ENCODE measurements at regions not wholly inside any gene's neighbourhood (a gene's known extent, or its start where the extent isn't known, plus 50 kb on each side); places are given as distances from the start of the nearest gene placed in this dataset.
"Not testable (repeated sequence)": the region's sequence is repeated elsewhere in the genome, so short reads cannot be mapped to it uniquely, and the experiment has no call there.

- no peak for DNase-seq
- Mint-ChIP-seq H3K4me1 (no peaks in the 10 kb centered on the region), H3K4me3 (no peak overlapping the region), H3K9me3 (peaks cover 4 to 21% (median 7%) of the 10 kb centered on the region in 8 donors), H3K36me3 (no peaks in the 10 kb centered on the region), H3K27ac (no peak overlapping the region), H3K27me3 (no peaks in the 10 kb centered on the region)
- H3K36me3 ChIP-seq (ENCODE audit: insufficient read depth, low read length): no peaks in the 10 kb centered on the region
- intact Hi-C loops (cut with micrococcal nuclease): no loop called here
- no peak overlapping the region for H3K27ac ChIP-seq (ENCODE audit: low read depth, low read length)
- no peaks in the 10 kb centered on the region for H3K4me1 ChIP-seq (ENCODE audit: insufficient read depth, low read length)
- ChIA-PET POLR2A (ENCODE audit: partially characterized antibody) (no interaction called here), CTCF (ENCODE audit: partially characterized antibody) (no interaction called here)
- H3K4me3 ChIP-seq (ENCODE audit: low read length in 2 of 2): no peak overlapping the region
- H3K9me3 ChIP-seq (ENCODE audit: control insufficient read depth in 1 of 2, low read length in 2 of 2): no peaks in the 10 kb centered on the region
- H3K27me3 ChIP-seq (ENCODE audit: insufficient read depth, low read length): no peaks in the 10 kb centered on the region
These were observed 1214.9 kb downstream of the GALC start for GRCh38 chr14:86777963-86778602.

- H3K27me3 Mint-ChIP-seq; H3K4me1 ChIP-seq (ENCODE audit: insufficient read depth, low read length); H3K27ac ChIP-seq (ENCODE audit: low read depth, low read length); H3K36me3 Mint-ChIP-seq; DNase-seq; H3K36me3 ChIP-seq (ENCODE audit: insufficient read depth, low read length); POLR2A ChIA-PET (ENCODE audit: partially characterized antibody); H3K27me3 ChIP-seq (ENCODE audit: insufficient read depth, low read length); H3K4me3 ChIP-seq (ENCODE audit: low read length in 2 of 2); H3K4me1 Mint-ChIP-seq; intact Hi-C loops (cut with micrococcal nuclease); H3K9me3 ChIP-seq (ENCODE audit: control insufficient read depth in 1 of 2, low read length in 2 of 2); CTCF ChIA-PET (ENCODE audit: partially characterized antibody); H3K4me3 Mint-ChIP-seq; H3K27ac Mint-ChIP-seq: not testable (repeated sequence)
- H3K9me3 Mint-ChIP-seq: peaks cover 5 to 28% (median 11%) of the 10 kb centered on the region in 8 donors
These were observed 1217.1 kb downstream of the GALC start for GRCh38 chr14:86775896-86776295.

GRCh38 chr14:86774916-86775315, 1218.1 kb downstream of the GALC start:
- CTCF ChIA-PET (ENCODE audit: partially characterized antibody): no interaction called here
- Mint-ChIP-seq H3K4me3 (no peak overlapping the region), H3K27ac (no peak overlapping the region)

GRCh38 chr14:86772075-86772474, 1220.9 kb downstream of the GALC start:
- no peak overlapping the region for H3K4me3 ChIP-seq (ENCODE audit: low read length in 2 of 2)
- no peaks in the 10 kb centered on the region for H3K27me3 ChIP-seq (ENCODE audit: insufficient read depth, low read length)
- no peak for DNase-seq
- CTCF ChIA-PET (ENCODE audit: partially characterized antibody): interaction anchor here (1.3 kb wide), 1 partner anchor 8 kb away, joined by 3 read pairs; no protein-coding TSS in a partner anchor
- H3K36me3 ChIP-seq (ENCODE audit: insufficient read depth, low read length): no peaks in the 10 kb centered on the region
- Mint-ChIP-seq H3K4me3 (no peak overlapping the region), H3K4me1 (no peaks in the 10 kb centered on the region), H3K27me3 (no peaks in the 10 kb centered on the region), H3K9me3 (peaks cover 5 to 29% (median 10%) of the 10 kb centered on the region in 8 donors), H3K27ac (no peak overlapping the region), H3K36me3 (no peaks in the 10 kb centered on the region)
- H3K4me1 ChIP-seq (ENCODE audit: insufficient read depth, low read length): no peaks in the 10 kb centered on the region
- intact Hi-C loops (cut with micrococcal nuclease): no loop called here
- H3K9me3 ChIP-seq (ENCODE audit: control insufficient read depth in 1 of 2, low read length in 2 of 2): no peaks in the 10 kb centered on the region
- POLR2A ChIA-PET (ENCODE audit: partially characterized antibody): no interaction called here
- H3K27ac ChIP-seq (ENCODE audit: low read depth, low read length): no peak overlapping the region

More at GRCh38 chr14:86774916-86775315, 1218.1 kb downstream of the GALC start:
- no peaks in the 10 kb centered on the region for H3K9me3 ChIP-seq (ENCODE audit: control insufficient read depth in 1 of 2, low read length in 2 of 2)
- H3K4me1 Mint-ChIP-seq: no peaks in the 10 kb centered on the region
- no peaks in the 10 kb centered on the region for H3K4me1 ChIP-seq (ENCODE audit: insufficient read depth, low read length)
- H3K27me3 Mint-ChIP-seq: no peaks in the 10 kb centered on the region
- no peaks in the 10 kb centered on the region for H3K27me3 ChIP-seq (ENCODE audit: insufficient read depth, low read length)
- peaks cover 5 to 29% (median 11%) of the 10 kb centered on the region in 8 donors for H3K9me3 Mint-ChIP-seq
- H3K4me3 ChIP-seq (ENCODE audit: low read length in 2 of 2): no peak overlapping the region
- POLR2A ChIA-PET (ENCODE audit: partially characterized antibody): no interaction called here
- H3K36me3 ChIP-seq (ENCODE audit: insufficient read depth, low read length): no peaks in the 10 kb centered on the region
- intact Hi-C loops (cut with micrococcal nuclease): no loop called here
- no peak for DNase-seq
- H3K27ac ChIP-seq (ENCODE audit: low read depth, low read length): no peak overlapping the region
- no peaks in the 10 kb centered on the region for H3K36me3 Mint-ChIP-seq

- Histone ChIP-seq H3K4me3 (ENCODE audit: low read length in 2 of 2) (no peak overlapping the region), H3K36me3 (ENCODE audit: insufficient read depth, low read length) (no peaks in the 10 kb centered on the region), H3K4me1 (ENCODE audit: insufficient read depth, low read length) (no peaks in the 10 kb centered on the region), H3K9me3 (ENCODE audit: control insufficient read depth in 1 of 2, low read length in 2 of 2) (no peaks in the 10 kb centered on the region), H3K27ac (ENCODE audit: low read depth, low read length) (no peak overlapping the region), H3K27me3 (ENCODE audit: insufficient read depth, low read length) (no peaks in the 10 kb centered on the region)
- Mint-ChIP-seq H3K36me3 (no peaks in the 10 kb centered on the region), H3K9me3 (peaks cover 4 to 19% (median 13%) of the 10 kb centered on the region in 8 donors), H3K27ac (no peak overlapping the region), H3K27me3 (no peaks in the 10 kb centered on the region), H3K4me3 (no peak overlapping the region), H3K4me1 (no peaks in the 10 kb centered on the region)
- POLR2A ChIA-PET (ENCODE audit: partially characterized antibody): no interaction called here
- intact Hi-C loops (cut with micrococcal nuclease): no loop called here
- CTCF ChIA-PET (ENCODE audit: partially characterized antibody): no interaction called here
- DNase-seq: no peak
These were observed 1222.8 kb downstream of the GALC start for GRCh38 chr14:86770186-86770585.

- H3K9me3 Mint-ChIP-seq: peaks cover 1 to 9% (median 3%) of the 10 kb centered on the region in 8 donors
- no peak for DNase-seq
- H3K27ac Mint-ChIP-seq: no peak overlapping the region
- no peaks in the 10 kb centered on the region for H3K36me3 Mint-ChIP-seq
- Histone ChIP-seq H3K27ac (ENCODE audit: low read depth, low read length) (no peak overlapping the region), H3K9me3 (ENCODE audit: control insufficient read depth in 1 of 2, low read length in 2 of 2) (no peaks in the 10 kb centered on the region), H3K4me1 (ENCODE audit: insufficient read depth, low read length) (no peaks in the 10 kb centered on the region), H3K27me3 (ENCODE audit: insufficient read depth, low read length) (no peaks in the 10 kb centered on the region), H3K4me3 (ENCODE audit: low read length in 2 of 2) (no peak overlapping the region), H3K36me3 (ENCODE audit: insufficient read depth, low read length) (no peaks in the 10 kb centered on the region)
- no peaks in the 10 kb centered on the region for H3K4me1 Mint-ChIP-seq
- POLR2A ChIA-PET (ENCODE audit: partially characterized antibody): no interaction called here
- no peaks in the 10 kb centered on the region for H3K27me3 Mint-ChIP-seq
- intact Hi-C loops (cut with micrococcal nuclease): no loop called here
- H3K4me3 Mint-ChIP-seq: peak overlapping the region in 1 of 8 donors; percentile 33
- CTCF ChIA-PET (ENCODE audit: partially characterized antibody): no interaction called here
These were observed 1226.5 kb downstream of the GALC start for GRCh38 chr14:86766469-86766868.

- peaks cover 0 to 4% (median 2%) of the 10 kb centered on the region in 8 donors for H3K9me3 Mint-ChIP-seq
- Histone ChIP-seq H3K4me3 (ENCODE audit: low read length in 2 of 2) (no peak overlapping the region), H3K27ac (ENCODE audit: low read depth, low read length) (no peak overlapping the region), H3K36me3 (ENCODE audit: insufficient read depth, low read length) (no peaks in the 10 kb centered on the region), H3K9me3 (ENCODE audit: control insufficient read depth in 1 of 2, low read length in 2 of 2) (no peaks in the 10 kb centered on the region), H3K4me1 (ENCODE audit: insufficient read depth, low read length) (no peaks in the 10 kb centered on the region), H3K27me3 (ENCODE audit: insufficient read depth, low read length) (no peaks in the 10 kb centered on the region)
- POLR2A ChIA-PET (ENCODE audit: partially characterized antibody): no interaction called here
- H3K36me3 Mint-ChIP-seq: no peaks in the 10 kb centered on the region
- H3K4me1 Mint-ChIP-seq: no peaks in the 10 kb centered on the region
- no peak overlapping the region for H3K27ac Mint-ChIP-seq
- CTCF ChIA-PET (ENCODE audit: partially characterized antibody): no interaction called here
- H3K4me3 Mint-ChIP-seq: no peak overlapping the region
- no peaks in the 10 kb centered on the region for H3K27me3 Mint-ChIP-seq
- intact Hi-C loops (cut with micrococcal nuclease): no loop called here
- DNase-seq: peak in 1 of 5 donors; percentile 32
These were observed 1231.4 kb downstream of the GALC start for GRCh38 chr14:86761611-86762010.
